ENCODE measurements at regions not wholly inside any gene's neighbourhood (a gene's known extent, or its start where the extent isn't known, plus 50 kb on each side); places are given as distances from the start of the nearest gene placed in this dataset.

GRCh38 chr14:76576047-76576741 is 185.1 kb upstream of the VASH1 start:
- no peak for TF ChIP-seq POLR2A (IDR thresholded peaks at IDR 0.05)
- no peak for TF ChIP-seq CTCF (IDR thresholded peaks at IDR 0.05)
